Hepatocyte (in vitro differentiated cells): ENCODE measurements at regions not wholly inside any gene's neighbourhood (a gene's known extent, or its start where the extent isn't known, plus 50 kb on each side); places are given as distances from the start of the nearest gene placed in this dataset.

Experiments
- CTCF ChIP-seq: fragments of 200-600 bp; sonication (generic); IDR thresholded peaks from 2 replicates; pipeline ENCODE4 v1.5.1; 2016; ENCODE audit warnings: antibody characterized with exemption, mild to moderate bottlenecking; ENCODE audit not compliant: poor library complexity
- EZH2 ChIP-seq: fragments of 200-600 bp; sonication (generic); IDR thresholded peaks from 2 replicates; pipeline ENCODE4 v1.6.1; 2016; ENCODE audit warnings: antibody characterized with exemption, mild to moderate bottlenecking, borderline replicate concordance
- EZH2phosphoT487 ChIP-seq: fragments of 200-600 bp; sonication (generic); IDR thresholded peaks from one replicate; pipeline ENCODE4 v1.6.1; 2018; ENCODE audit warnings: antibody characterized with exemption, mild to moderate bottlenecking, low read depth, moderate library complexity; ENCODE audit not compliant: unreplicated experiment, severe bottlenecking

DNA sequence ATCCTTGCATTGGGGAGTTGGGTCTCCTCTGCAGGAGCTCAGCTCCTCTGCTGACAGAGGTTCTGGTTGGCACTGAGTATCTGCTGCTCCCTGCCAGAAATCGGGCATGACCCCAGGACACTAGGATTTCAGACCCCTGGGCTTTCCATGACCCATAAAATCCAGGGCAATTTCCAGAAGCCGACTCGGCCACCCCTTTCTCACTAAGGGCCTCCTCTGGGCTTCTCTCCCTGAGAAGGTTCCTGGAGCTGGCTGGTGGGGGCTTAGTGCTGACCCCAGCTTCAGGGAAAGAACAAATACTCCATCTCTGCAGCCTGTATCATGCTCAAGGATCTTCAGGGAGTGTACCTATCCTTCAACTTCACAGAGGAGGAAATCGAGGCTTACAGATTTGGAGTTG, 603.4 kb downstream of the PTPRU start:
- TF ChIP-seq CTCF, result no peak
- no peak for TF ChIP-seq EZH2phosphoT487
- TF ChIP-seq EZH2, result no peak
